CD8-positive, alpha-beta memory T cell (primary cell): ENCODE measurements at regions not wholly inside any gene's neighbourhood (a gene's known extent, or its start where the extent isn't known, plus 50 kb on each side); places are given as distances from the start of the nearest gene placed in this dataset.

ENCODE experiments used
- CTCF ChIA-PET: fragments of 350-600 bp; sonication (Branson Sonifier 250); formaldehyde crosslinking; loops from one replicate; lab custom pipeline; 2021; ENCODE audit warnings: antibody characterized with exemption; lab: Charles Lee
- POLR2A ChIA-PET: fragments of 350-600 bp; sonication (Branson Sonifier 250); formaldehyde crosslinking; loops from one replicate; lab custom pipeline; 2021; ENCODE audit warnings: antibody characterized with exemption; lab: Charles Lee
- DNase-seq, 5 donors: peaks; one replicate each; pipeline versions ENCODE4 v3.0.0 to v3.0.0-alpha.2; 2020 to 2022; ENCODE audit warnings: mixed read lengths in 1 of 5
- H3K27ac ChIP-seq: one replicate; pipeline ENCODE4 v1.7.0; 2013; ENCODE audit warnings: low read depth, mild to moderate bottlenecking, low read length, moderate library complexity
- H3K27me3 ChIP-seq: 2 replicates; pipeline ENCODE4 v1.7.0; 2013; ENCODE audit warnings: low read length, mild to moderate bottlenecking; ENCODE audit not compliant: insufficient read depth, poor library complexity, severe bottlenecking
- H3K36me3 ChIP-seq: 2 replicates; pipeline ENCODE4 v1.7.0; 2013; ENCODE audit warnings: mild to moderate bottlenecking, low read length, moderate library complexity; ENCODE audit not compliant: insufficient read depth
- H3K4me1 ChIP-seq: 2 replicates; pipeline ENCODE4 v1.7.0; 2013; ENCODE audit warnings: mild to moderate bottlenecking, low read length, moderate library complexity; ENCODE audit not compliant: insufficient read depth
- H3K4me3 ChIP-seq: 2 replicates; pipeline ENCODE4 v1.7.0; 2013; ENCODE audit warnings: mild to moderate bottlenecking, low read length
- H3K9me3 ChIP-seq: 2 replicates; pipeline ENCODE4 v1.7.0; 2013; ENCODE audit warnings: mild to moderate bottlenecking, low read length
- H3K27ac Mint-ChIP-seq, 8 donors: one replicate each; pipeline ENCODE4 v1.8.0; 2020 to 2021; ENCODE audit warnings: mixed read lengths in 8 of 8, mild to moderate bottlenecking in 6 of 8, inconsistent platforms in 3 of 8, moderate library complexity in 3 of 8
- H3K27me3 Mint-ChIP-seq, 2 donors: one replicate each; pipeline ENCODE4 v1.8.0; 2020 to 2021; ENCODE audit warnings: mixed read lengths in 2 of 2, mild to moderate bottlenecking in 1 of 2, moderate library complexity in 1 of 2
- H3K36me3 Mint-ChIP-seq, 3 donors: one replicate each; pipeline ENCODE4 v1.8.0; 2020 to 2021; ENCODE audit warnings: mixed read lengths in 3 of 3, inconsistent platforms in 1 of 3, mild to moderate bottlenecking in 1 of 3
- H3K4me1 Mint-ChIP-seq, 3 donors: one replicate each; pipeline ENCODE4 v1.8.0; 2020 to 2021; ENCODE audit warnings: mixed read lengths in 3 of 3, inconsistent platforms in 1 of 3, mild to moderate bottlenecking in 1 of 3
- H3K4me3 Mint-ChIP-seq, 7 donors: one replicate each; pipeline ENCODE4 v1.8.0; 2020 to 2021; ENCODE audit warnings: mixed read lengths in 7 of 7, mild to moderate bottlenecking in 6 of 7, moderate library complexity in 4 of 7, inconsistent platforms in 2 of 7
- H3K9me3 Mint-ChIP-seq, 5 donors: one replicate each; pipeline ENCODE4 v1.8.0; 2020 to 2022; ENCODE audit warnings: mixed read lengths in 5 of 5, mild to moderate bottlenecking in 3 of 5, moderate library complexity in 2 of 5, inconsistent platforms in 1 of 5

DNA sequence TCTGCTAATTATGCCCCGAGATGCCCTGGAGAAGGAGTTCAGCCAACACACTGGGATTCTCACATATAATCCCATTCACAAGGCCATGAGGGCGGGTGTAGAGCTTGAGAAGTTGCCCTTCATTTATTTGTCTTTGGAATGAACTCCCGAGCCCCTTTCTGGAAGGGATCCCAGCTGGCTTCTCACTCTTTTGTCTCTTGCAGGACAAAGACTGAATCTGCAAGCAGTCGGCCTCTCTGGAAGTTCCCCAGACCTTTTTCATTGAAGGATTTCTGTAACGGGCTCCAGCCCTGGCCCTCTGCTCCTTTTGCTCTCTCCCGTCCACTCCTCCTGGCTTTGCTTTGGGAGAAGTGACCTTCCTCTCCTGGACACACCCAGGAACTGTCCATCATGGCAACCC is 163.3 kb upstream of the SFSWAP start:
- Histone ChIP-seq H3K4me1 (no peaks in the 10 kb centered on the region), H3K27me3 (no peaks in the 10 kb centered on the region), H3K27ac (no peak overlapping the region), H3K9me3 (no peaks in the 10 kb centered on the region), H3K36me3 (no peaks in the 10 kb centered on the region), H3K4me3 (no peak overlapping the region)
- no peaks in the 10 kb centered on the region for H3K36me3 Mint-ChIP-seq
- ChIA-PET POLR2A (no interaction called here), CTCF (no interaction called here)
- H3K27ac Mint-ChIP-seq: no peak overlapping the region
- H3K4me3 Mint-ChIP-seq: no peak overlapping the region
- no peaks in the 10 kb centered on the region for H3K4me1 Mint-ChIP-seq
- no peak for DNase-seq
- no peaks in the 10 kb centered on the region for H3K9me3 Mint-ChIP-seq
- H3K27me3 Mint-ChIP-seq: peaks cover 17 to 22% of the 10 kb centered on the region in 2 donors

DNA sequence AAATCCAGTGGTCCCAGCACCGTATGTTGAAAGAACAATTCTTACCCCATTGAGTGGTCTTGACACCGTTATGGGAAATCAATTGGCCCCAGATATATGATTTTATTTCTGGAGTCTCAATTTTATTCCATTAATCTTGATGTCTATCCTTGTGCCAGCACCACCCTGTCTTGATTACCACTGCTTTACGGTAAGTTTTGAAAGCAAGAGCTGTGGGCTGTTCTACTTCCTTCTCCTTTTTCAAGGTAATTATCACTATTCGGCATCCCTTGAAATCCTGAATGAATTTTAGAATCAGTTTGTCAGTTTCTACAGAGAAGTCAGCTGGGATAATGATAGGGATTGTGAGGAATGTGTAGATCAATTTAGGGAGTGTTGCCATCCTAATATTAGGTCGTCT is 160.8 kb upstream of the SFSWAP start:
- no peaks in the 10 kb centered on the region for H3K4me1 Mint-ChIP-seq
- DNase-seq: no peak
- no peaks in the 10 kb centered on the region for H3K9me3 Mint-ChIP-seq
- Histone ChIP-seq H3K36me3 (no peaks in the 10 kb centered on the region), H3K27ac (no peak overlapping the region), H3K4me1 (no peaks in the 10 kb centered on the region), H3K27me3 (no peaks in the 10 kb centered on the region), H3K9me3 (no peaks in the 10 kb centered on the region), H3K4me3 (no peak overlapping the region)
- H3K27ac Mint-ChIP-seq: no peak overlapping the region
- CTCF ChIA-PET: no interaction called here
- H3K27me3 Mint-ChIP-seq: peaks cover 23 to 26% of the 10 kb centered on the region in 2 donors
- no peak overlapping the region for H3K4me3 Mint-ChIP-seq
- POLR2A ChIA-PET: no interaction called here
- H3K36me3 Mint-ChIP-seq: no peaks in the 10 kb centered on the region

DNA sequence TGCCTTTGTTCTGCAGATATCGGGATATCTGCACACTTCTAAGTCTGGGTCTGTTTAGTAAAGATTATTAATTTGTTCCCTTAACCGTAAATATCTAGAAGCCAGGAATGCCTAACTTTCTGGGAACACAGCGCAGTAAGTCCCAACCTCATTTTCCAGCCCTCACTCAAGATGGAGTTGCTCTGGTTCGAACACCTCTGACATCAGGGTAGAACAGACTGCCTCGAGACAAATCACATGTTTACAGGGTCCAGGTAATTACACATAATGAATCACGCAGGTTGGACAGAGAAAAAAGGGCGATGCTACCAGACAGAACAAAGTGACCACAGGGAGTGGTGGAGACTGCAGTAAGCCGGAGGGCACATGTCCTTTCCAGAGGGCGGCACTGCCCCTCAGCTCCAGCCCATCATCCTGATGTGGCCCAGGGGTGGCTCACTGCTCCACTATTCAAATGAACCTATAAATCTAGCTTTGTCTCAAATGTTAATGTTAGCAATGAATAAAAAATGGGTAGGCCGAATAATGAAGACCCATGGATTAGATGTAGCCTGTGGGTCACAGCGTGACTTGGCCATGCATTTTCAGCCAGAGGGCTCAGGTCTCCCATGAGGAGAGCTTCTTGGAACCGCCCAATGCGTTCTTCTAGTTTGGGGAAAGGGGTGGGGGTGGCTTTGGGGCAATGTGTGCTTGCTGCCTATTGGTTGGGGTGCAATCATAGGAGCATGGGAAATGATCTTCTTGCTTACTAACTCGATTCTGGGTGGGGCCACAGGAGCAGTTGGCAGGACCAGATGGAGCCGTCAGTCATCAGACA is 159.0 kb upstream of the SFSWAP start:
- H3K4me3 Mint-ChIP-seq: no peak overlapping the region
- H3K27ac Mint-ChIP-seq: no peak overlapping the region
- H3K27me3 Mint-ChIP-seq: peaks cover 23 to 28% of the 10 kb centered on the region in 2 donors
- H3K36me3 ChIP-seq: no peaks in the 10 kb centered on the region
- no peaks in the 10 kb centered on the region for H3K9me3 Mint-ChIP-seq
- no peaks in the 10 kb centered on the region for H3K36me3 Mint-ChIP-seq
- ChIA-PET CTCF (no interaction called here), POLR2A (no interaction called here)
- no peaks in the 10 kb centered on the region for H3K27me3 ChIP-seq
- H3K4me3 ChIP-seq: no peak overlapping the region
- H3K4me1 ChIP-seq: no peaks in the 10 kb centered on the region
- no peak overlapping the region for H3K27ac ChIP-seq
- DNase-seq: no peak
- H3K4me1 Mint-ChIP-seq: no peaks in the 10 kb centered on the region
- H3K9me3 ChIP-seq: no peaks in the 10 kb centered on the region

DNA sequence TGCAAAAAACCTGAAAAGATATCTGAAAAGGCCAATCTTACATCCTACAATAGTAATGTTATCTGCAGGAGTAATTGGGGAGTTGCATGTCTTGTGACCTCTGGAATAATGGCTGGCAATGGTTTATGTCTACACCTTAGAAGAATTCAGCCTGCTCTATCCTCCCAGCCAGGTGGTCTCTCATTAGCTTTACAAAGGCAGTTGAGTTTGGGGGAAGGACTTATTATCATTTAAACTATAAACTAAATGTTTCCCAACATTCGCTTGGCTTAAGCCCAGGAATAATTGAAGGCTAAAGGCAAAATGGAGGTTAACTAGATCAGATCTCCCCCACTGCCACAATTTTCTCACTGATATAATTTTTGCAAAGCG is 158.4 kb upstream of the SFSWAP start:
- Mint-ChIP-seq H3K9me3 (no peaks in the 10 kb centered on the region), H3K27me3 (peaks cover 19 to 24% of the 10 kb centered on the region in 2 donors), H3K4me1 (no peaks in the 10 kb centered on the region), H3K27ac (no peak overlapping the region), H3K36me3 (no peaks in the 10 kb centered on the region), H3K4me3 (no peak overlapping the region)
- no peak for DNase-seq
- Histone ChIP-seq H3K4me1 (no peaks in the 10 kb centered on the region), H3K36me3 (no peaks in the 10 kb centered on the region), H3K4me3 (no peak overlapping the region), H3K27me3 (no peaks in the 10 kb centered on the region), H3K9me3 (no peaks in the 10 kb centered on the region), H3K27ac (no peak overlapping the region)
- ChIA-PET POLR2A (no interaction called here), CTCF (no interaction called here)

DNA sequence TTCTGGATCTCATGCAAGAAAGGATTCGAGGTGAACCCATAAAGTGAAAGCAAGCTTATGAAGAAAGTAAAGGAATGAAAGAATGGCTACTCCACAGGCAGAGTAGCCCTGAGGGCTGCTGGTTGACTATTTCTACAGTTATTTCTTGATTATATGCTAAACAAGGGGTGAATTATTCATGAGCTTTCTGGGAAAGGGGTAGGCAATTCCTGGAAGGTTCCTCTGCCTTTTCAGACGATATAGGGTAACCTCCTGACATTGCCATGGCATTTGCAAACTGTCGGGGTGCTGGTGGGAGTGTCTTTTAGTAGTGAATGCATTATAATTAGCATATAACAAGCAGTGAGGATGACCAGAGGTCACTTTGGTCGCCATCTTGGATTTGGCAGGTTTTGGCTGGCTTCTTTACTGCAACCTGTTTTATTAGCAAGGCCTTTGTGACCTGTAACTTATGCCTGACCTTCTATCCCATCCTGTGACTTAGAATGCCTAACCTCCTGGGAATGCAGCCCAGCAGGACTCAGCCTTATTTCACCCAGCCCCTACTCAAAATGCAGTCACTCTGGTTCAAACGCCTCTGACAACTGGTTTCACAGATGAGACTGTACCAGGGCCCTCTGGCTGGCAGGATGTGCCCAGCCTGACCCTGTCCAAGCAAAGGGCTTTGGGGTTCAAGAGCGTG is 157.7 kb upstream of the SFSWAP start:
- no peaks in the 10 kb centered on the region for H3K36me3 Mint-ChIP-seq
- no peak overlapping the region for H3K4me3 Mint-ChIP-seq
- H3K9me3 ChIP-seq: no peaks in the 10 kb centered on the region
- POLR2A ChIA-PET: no interaction called here
- H3K4me1 ChIP-seq: no peaks in the 10 kb centered on the region
- H3K27me3 ChIP-seq: no peaks in the 10 kb centered on the region
- no peak for DNase-seq
- H3K9me3 Mint-ChIP-seq: no peaks in the 10 kb centered on the region
- H3K4me1 Mint-ChIP-seq: no peaks in the 10 kb centered on the region
- no peaks in the 10 kb centered on the region for H3K36me3 ChIP-seq
- no peak overlapping the region for H3K27ac ChIP-seq
- CTCF ChIA-PET: no interaction called here
- peaks cover 19 to 23% of the 10 kb centered on the region in 2 donors for H3K27me3 Mint-ChIP-seq
- H3K4me3 ChIP-seq: no peak overlapping the region
- H3K27ac Mint-ChIP-seq: peak overlapping the region in 1 of 8 donors; percentile 5

DNA sequence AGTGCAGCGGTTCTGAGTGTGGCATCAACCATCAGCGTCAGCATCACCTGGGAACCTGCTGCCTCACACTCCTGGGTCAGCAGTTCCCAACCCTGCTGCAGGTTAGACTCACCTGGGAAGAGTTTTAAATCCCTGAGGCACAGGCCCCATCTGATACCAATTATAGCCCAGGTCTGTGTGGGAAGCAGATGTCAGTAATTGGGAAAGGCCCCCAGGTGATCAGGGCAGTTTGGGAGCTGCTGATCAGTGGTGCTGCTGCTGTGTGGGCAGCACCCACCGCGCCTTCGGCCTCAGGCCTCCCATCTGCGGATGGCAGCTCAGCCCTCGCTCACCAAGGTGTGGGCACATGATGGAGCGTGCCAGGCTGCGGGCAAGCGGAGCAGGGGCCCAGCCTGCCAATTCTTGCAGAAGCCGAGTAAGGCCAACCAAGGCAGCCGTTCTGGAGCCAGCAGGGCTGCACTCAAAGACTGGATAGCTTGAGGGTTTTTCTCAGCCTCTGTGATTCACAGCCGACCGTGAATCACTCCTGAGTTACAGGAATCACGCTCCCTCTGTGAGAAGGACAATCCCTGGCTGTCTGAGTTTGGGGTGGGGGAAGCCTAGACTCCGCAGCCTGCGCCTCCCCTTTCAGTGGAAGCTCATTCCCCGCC is 155.6 kb upstream of the SFSWAP start:
- Mint-ChIP-seq H3K36me3 (no peaks in the 10 kb centered on the region), H3K27ac (no peak overlapping the region), H3K4me1 (no peaks in the 10 kb centered on the region), H3K9me3 (no peaks in the 10 kb centered on the region), H3K4me3 (no peak overlapping the region), H3K27me3 (peaks cover 7 to 20% of the 10 kb centered on the region in 2 donors)
- Histone ChIP-seq H3K4me3 (no peak overlapping the region), H3K4me1 (no peaks in the 10 kb centered on the region), H3K27me3 (no peaks in the 10 kb centered on the region), H3K27ac (no peak overlapping the region), H3K36me3 (no peaks in the 10 kb centered on the region), H3K9me3 (no peaks in the 10 kb centered on the region)
- ChIA-PET POLR2A (no interaction called here), CTCF (no interaction called here)
- DNase-seq: no peak

DNA sequence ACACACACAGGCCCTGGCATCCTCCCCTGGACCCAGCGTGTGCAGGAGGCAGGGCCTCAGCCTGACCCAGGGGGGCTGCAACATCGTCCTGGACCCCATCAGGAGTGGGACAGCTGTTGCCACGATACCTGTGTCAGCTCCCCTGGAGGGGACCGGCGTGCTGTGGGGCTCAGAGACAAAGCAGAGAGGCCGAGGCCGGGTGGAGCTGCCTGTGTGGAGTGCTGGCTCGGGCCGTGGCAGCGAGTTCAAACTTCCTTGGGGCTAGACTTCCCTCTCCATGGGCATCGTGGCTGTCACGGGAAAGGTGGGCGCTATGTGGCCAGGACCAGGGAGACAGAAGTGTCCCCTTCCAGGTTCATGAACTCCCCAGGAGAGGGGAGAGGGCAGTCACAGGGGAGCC is 155.0 kb upstream of the SFSWAP start:
- CTCF ChIA-PET: no interaction called here
- no peak overlapping the region for H3K4me3 Mint-ChIP-seq
- H3K36me3 Mint-ChIP-seq: no peaks in the 10 kb centered on the region
- no peak for DNase-seq
- Histone ChIP-seq H3K4me1 (no peaks in the 10 kb centered on the region), H3K36me3 (no peaks in the 10 kb centered on the region), H3K9me3 (no peaks in the 10 kb centered on the region), H3K4me3 (no peak overlapping the region), H3K27ac (no peak overlapping the region), H3K27me3 (no peaks in the 10 kb centered on the region)
- POLR2A ChIA-PET: no interaction called here
- H3K9me3 Mint-ChIP-seq: no peaks in the 10 kb centered on the region
- H3K27ac Mint-ChIP-seq: no peak overlapping the region
- H3K27me3 Mint-ChIP-seq: peaks cover 7 to 20% of the 10 kb centered on the region in 2 donors
- H3K4me1 Mint-ChIP-seq: no peaks in the 10 kb centered on the region

DNA sequence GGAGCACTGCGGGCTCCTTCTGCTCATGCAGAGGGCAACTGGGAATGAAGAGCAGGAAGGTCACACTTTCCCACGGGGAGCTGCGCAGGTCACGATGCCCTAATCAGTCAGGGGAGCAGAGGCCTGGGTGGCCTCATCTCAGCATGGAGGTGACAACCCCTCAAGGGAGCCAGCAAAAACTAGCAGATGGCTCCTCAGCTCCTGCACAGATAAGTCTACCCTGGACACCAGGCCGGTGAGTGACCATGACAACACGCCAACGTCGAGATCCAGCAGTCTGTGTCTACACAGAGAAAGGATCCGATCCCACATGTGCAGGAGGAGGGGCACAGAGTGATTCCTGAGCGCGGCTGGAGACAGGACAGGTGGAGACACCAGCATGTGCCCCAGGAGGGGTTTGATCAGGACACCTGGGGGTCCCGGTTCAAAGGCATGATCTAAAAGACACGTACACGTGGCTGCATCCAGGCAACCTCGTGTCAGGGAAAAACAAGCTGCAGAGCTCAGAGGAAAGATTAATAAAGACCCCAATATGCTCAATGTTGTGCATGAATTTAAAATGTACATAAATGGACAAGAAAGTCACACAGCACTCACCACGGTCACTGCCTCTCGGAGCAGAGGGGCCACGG is 153.7 kb upstream of the SFSWAP start:
- peaks cover 5 to 11% of the 10 kb centered on the region in 2 donors for H3K27me3 Mint-ChIP-seq
- DNase-seq: no peak
- no peaks in the 10 kb centered on the region for H3K36me3 Mint-ChIP-seq
- ChIA-PET POLR2A (no interaction called here), CTCF (no interaction called here)
- H3K4me3 Mint-ChIP-seq: no peak overlapping the region
- H3K9me3 ChIP-seq: no peaks in the 10 kb centered on the region
- H3K4me1 ChIP-seq: no peaks in the 10 kb centered on the region
- H3K36me3 ChIP-seq: no peaks in the 10 kb centered on the region
- no peak overlapping the region for H3K27ac ChIP-seq
- H3K27ac Mint-ChIP-seq: no peak overlapping the region
- H3K27me3 ChIP-seq: no peaks in the 10 kb centered on the region
- no peak overlapping the region for H3K4me3 ChIP-seq
- H3K9me3 Mint-ChIP-seq: no peaks in the 10 kb centered on the region
- no peaks in the 10 kb centered on the region for H3K4me1 Mint-ChIP-seq
